OCI-LY1 (cell line): ENCODE measurements at regions not wholly inside any gene's neighbourhood (a gene's known extent, or its start where the extent isn't known, plus 50 kb on each side); places are given as distances from the start of the nearest gene placed in this dataset.

ENCODE experiments used
- EZH2 ChIP-seq: fragments of 200-600 bp; sonication (generic), shearing (Covaris generic); IDR thresholded peaks from 2 replicates; pipeline ENCODE4 v1.8.0; 2017; ENCODE audit warnings: borderline replicate concordance, mixed run types, mild to moderate bottlenecking, antibody characterized with exemption, low read length, moderate library complexity, mixed read lengths
- TF ChIP-seq, protein P1 (sequence below): fragments of 200-600 bp; sonication (generic), shearing (Covaris generic); IDR thresholded peaks from 2 replicates; pipeline ENCODE4 v1.5.1; 2017; ENCODE audit warnings: mild to moderate bottlenecking, antibody characterized with exemption, low read length, moderate library complexity, mixed read lengths

DNA sequence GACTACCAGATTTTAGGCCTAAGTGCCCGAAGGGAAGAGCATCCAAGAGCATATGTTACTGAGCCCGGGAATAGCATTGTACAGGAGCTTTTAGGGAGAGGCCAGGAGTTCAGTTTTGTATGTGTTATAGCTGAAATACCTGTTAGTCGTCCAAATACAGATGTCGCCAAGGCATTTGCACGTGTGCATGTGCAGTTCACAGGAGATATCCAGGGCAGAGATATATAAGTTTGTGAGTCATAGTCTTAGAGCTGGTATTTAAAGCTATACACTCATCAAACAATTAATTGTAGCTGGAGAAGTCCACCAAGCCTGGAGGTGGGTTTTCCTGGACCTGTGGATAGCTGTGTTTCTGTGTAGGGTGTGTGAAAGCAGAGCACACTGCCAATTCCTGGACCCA lies 394.0 kb upstream of the FZD8 start:
- TF ChIP-seq, protein P1, sequence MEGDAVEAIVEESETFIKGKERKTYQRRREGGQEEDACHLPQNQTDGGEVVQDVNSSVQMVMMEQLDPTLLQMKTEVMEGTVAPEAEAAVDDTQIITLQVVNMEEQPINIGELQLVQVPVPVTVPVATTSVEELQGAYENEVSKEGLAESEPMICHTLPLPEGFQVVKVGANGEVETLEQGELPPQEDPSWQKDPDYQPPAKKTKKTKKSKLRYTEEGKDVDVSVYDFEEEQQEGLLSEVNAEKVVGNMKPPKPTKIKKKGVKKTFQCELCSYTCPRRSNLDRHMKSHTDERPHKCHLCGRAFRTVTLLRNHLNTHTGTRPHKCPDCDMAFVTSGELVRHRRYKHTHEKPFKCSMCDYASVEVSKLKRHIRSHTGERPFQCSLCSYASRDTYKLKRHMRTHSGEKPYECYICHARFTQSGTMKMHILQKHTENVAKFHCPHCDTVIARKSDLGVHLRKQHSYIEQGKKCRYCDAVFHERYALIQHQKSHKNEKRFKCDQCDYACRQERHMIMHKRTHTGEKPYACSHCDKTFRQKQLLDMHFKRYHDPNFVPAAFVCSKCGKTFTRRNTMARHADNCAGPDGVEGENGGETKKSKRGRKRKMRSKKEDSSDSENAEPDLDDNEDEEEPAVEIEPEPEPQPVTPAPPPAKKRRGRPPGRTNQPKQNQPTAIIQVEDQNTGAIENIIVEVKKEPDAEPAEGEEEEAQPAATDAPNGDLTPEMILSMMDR = no peak
- TF ChIP-seq EZH2 = no peak
